ENCODE measurements at regions not wholly inside any gene's neighbourhood (a gene's known extent, or its start where the extent isn't known, plus 50 kb on each side); places are given as distances from the start of the nearest gene placed in this dataset.

DNA sequence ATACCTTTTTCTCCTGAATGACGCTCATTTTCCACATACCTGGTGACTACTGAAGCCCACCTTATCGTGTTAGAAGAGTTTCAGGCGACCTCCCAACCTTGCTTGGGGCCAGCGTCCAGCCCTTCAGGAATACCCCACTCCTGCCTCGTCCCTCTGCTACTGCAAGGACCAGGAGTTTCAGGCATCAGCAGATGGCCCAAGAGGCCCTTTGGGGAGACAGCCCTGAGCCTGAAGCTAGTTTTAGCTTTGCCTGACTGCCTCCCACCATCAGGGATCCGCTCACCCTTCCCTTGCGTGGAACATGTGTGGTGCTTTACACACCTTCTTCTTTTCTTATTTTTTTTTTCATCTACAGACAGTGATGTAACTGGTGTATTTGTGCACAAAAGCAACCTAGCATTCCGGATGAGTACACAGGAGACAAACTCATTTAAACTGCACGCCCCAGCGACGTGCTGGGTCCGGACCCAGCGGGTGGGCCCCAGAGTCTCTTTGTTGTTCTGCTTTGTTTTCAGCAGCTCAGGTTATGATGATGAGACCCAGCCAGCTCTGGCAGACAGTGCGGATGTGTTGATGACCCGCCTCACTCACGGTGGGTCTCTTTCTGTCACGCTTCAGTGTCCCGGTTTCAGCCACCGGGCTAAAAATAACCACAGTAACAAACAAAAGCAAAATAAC lies 242.4 kb downstream of the C16orf95 start:
- TF ChIP-seq, protein P1, sequence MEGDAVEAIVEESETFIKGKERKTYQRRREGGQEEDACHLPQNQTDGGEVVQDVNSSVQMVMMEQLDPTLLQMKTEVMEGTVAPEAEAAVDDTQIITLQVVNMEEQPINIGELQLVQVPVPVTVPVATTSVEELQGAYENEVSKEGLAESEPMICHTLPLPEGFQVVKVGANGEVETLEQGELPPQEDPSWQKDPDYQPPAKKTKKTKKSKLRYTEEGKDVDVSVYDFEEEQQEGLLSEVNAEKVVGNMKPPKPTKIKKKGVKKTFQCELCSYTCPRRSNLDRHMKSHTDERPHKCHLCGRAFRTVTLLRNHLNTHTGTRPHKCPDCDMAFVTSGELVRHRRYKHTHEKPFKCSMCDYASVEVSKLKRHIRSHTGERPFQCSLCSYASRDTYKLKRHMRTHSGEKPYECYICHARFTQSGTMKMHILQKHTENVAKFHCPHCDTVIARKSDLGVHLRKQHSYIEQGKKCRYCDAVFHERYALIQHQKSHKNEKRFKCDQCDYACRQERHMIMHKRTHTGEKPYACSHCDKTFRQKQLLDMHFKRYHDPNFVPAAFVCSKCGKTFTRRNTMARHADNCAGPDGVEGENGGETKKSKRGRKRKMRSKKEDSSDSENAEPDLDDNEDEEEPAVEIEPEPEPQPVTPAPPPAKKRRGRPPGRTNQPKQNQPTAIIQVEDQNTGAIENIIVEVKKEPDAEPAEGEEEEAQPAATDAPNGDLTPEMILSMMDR (IDR thresholded peaks at IDR 0.05; ENCODE audit: poor library complexity) = no peak
- TF ChIP-seq EZH2 (IDR thresholded peaks at IDR 0.05; ENCODE audit: borderline replicate concordance) = no peak
- no peak for TF ChIP-seq EZH2phosphoT487 (IDR thresholded peaks at IDR 0.05; ENCODE audit: low read depth, severe bottlenecking, unreplicated experiment)

Measured in hepatocyte (in vitro differentiated cells).